SH-SY5Y (cell line): ENCODE measurements at regions not wholly inside any gene's neighbourhood (a gene's known extent, or its start where the extent isn't known, plus 50 kb on each side); places are given as distances from the start of the nearest gene placed in this dataset.

Source experiments
- GATA2 ChIP-seq: IDR thresholded peaks from 2 replicates; pipeline ENCODE4 v1.6.1; 2011; ENCODE audit warnings: mild to moderate bottlenecking, low read depth, low read length
- GATA3 ChIP-seq: IDR thresholded peaks from 2 replicates; pipeline ENCODE4 v1.6.1; 2011; ENCODE audit warnings: low read depth, mild to moderate bottlenecking, low read length, moderate library complexity

DNA sequence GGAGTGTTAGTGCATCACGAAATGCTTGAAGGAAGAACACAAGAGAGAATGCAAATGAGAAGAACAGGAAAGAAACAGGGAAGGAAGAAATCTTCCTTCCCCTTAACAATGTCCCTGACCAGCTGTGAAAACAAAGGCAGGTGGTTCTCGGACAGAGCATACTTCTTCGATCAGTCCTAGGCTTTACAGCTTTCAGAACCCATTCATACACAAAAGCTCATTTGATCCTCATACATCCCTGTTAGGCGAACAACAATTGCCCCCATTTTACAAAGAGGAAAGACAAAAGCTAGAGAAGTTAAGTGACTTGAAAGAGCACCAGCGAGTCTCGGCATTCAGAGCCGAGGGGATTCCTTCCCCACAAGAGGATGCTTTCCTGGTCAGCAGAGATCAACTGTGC is 57.2 kb upstream of the LRRC55 start:
- TF ChIP-seq GATA2 = no peak
- no peak for TF ChIP-seq GATA3
